ENCODE measurements at regions not wholly inside any gene's neighbourhood (a gene's known extent, or its start where the extent isn't known, plus 50 kb on each side); places are given as distances from the start of the nearest gene placed in this dataset.

- Histone ChIP-seq H3K4me1 (no peaks in the 10 kb centered on the region), H3K27me3 (no peaks in the 10 kb centered on the region), H3K36me3 (no peaks in the 10 kb centered on the region), H3K4me3 (no peak overlapping the region), H3K27ac (no peak overlapping the region), H3K9me3 (no peaks in the 10 kb centered on the region)
- TF ChIP-seq EP300 (IDR thresholded peaks at IDR 0.05) (no peak), CTCF (IDR thresholded peaks at IDR 0.05) (no peak), POLR2AphosphoS5 (IDR thresholded peaks at IDR 0.05) (no peak), POLR2A (IDR thresholded peaks at IDR 0.05) (no peak)
- intact Hi-C loops (cut with DNase I; ENCODE audit: low total_unique reads), result no loop called here
- WGBS, 5 donors, result 44 to 70% (median 54%) methylated on average over 3 of the region's 3 CpGs
- no peak for DNase-seq
Observed at GRCh38 chr3:70580021-70580420, 267.6 kb upstream of the MDFIC2 start.

GRCh38 chr3:70571696-70572095 lies 259.3 kb upstream of the MDFIC2 start:
- H3K9me3 ChIP-seq, result no peaks in the 10 kb centered on the region
- H3K4me1 ChIP-seq, result no peaks in the 10 kb centered on the region
- TF ChIP-seq EP300 (IDR thresholded peaks at IDR 0.05), result no peak
- TF ChIP-seq CTCF (IDR thresholded peaks at IDR 0.05), result no peak
- TF ChIP-seq POLR2AphosphoS5 (IDR thresholded peaks at IDR 0.05), result no peak
- TF ChIP-seq POLR2A (IDR thresholded peaks at IDR 0.05), result no peak
- H3K27me3 ChIP-seq, result no peaks in the 10 kb centered on the region
- 91 to 96% (median 94%) methylated on average over 1 of the region's 1 CpG for whole genome bisulfite sequencing, 5 donors
- intact Hi-C loops (cut with DNase I; ENCODE audit: low total_unique reads), result no loop called here
- no peaks in the 10 kb centered on the region for H3K36me3 ChIP-seq
- no peak overlapping the region for H3K27ac ChIP-seq
- DNase-seq, result no peak
- no peak overlapping the region for H3K4me3 ChIP-seq

- Histone ChIP-seq H3K4me3 (no peak overlapping the region), H3K4me1 (no peaks in the 10 kb centered on the region), H3K9me3 (no peaks in the 10 kb centered on the region), H3K27me3 (no peaks in the 10 kb centered on the region), H3K36me3 (no peaks in the 10 kb centered on the region), H3K27ac (no peak overlapping the region)
- intact Hi-C loops (cut with DNase I; ENCODE audit: low total_unique reads), result no loop called here
- TF ChIP-seq POLR2A (IDR thresholded peaks at IDR 0.05) (no peak), POLR2AphosphoS5 (IDR thresholded peaks at IDR 0.05) (no peak), CTCF (IDR thresholded peaks at IDR 0.05) (no peak), EP300 (IDR thresholded peaks at IDR 0.05) (no peak)
- 97 to 100% (median 98%) methylated on average over 1 of the region's 1 CpG for WGBS, 5 donors
- DNase-seq, result no peak
Observed at GRCh38 chr3:70570584-70570983, 258.1 kb upstream of the MDFIC2 start.

GRCh38 chr3:70568626-70569025 lies 256.2 kb upstream of the MDFIC2 start:
- intact Hi-C loops (cut with DNase I; ENCODE audit: low total_unique reads), result no loop called here
- Histone ChIP-seq H3K4me1 (no peaks in the 10 kb centered on the region), H3K36me3 (no peaks in the 10 kb centered on the region), H3K4me3 (no peak overlapping the region), H3K9me3 (no peaks in the 10 kb centered on the region), H3K27me3 (no peaks in the 10 kb centered on the region), H3K27ac (no peak overlapping the region)
- TF ChIP-seq EP300 (IDR thresholded peaks at IDR 0.05) (no peak), CTCF (IDR thresholded peaks at IDR 0.05) (no peak), POLR2A (IDR thresholded peaks at IDR 0.05) (no peak), POLR2AphosphoS5 (IDR thresholded peaks at IDR 0.05) (no peak)
- DNase-seq, result no peak
- 83 to 89% (median 87%) methylated on average over 7 of the region's 7 CpGs for WGBS, 5 donors

Measured in stomach (tissue), 8 donors.